ENCODE measurements at regions not wholly inside any gene's neighbourhood (a gene's known extent, or its start where the extent isn't known, plus 50 kb on each side); places are given as distances from the start of the nearest gene placed in this dataset.

GRCh38 chr18:8894823-8895222, 189.5 kb downstream of the MTCL1 start:
- Histone ChIP-seq H3K9me2 (replicated peaks; ENCODE audit: control insufficient read depth, low read length) (no peaks in the 10 kb centered on the region), H3K4me3 (ENCODE audit: low read length) (no peak overlapping the region), H3K79me2 (ENCODE audit: control insufficient read depth, low read length) (no peaks in the 10 kb centered on the region), H4K20me1 (ENCODE audit: control insufficient read depth, insufficient read depth, low read depth, low read length) (no peaks in the 10 kb centered on the region), H3K27me3 (ENCODE audit: control insufficient read depth, low read length) (no peaks in the 10 kb centered on the region), H3F3A (ENCODE audit: control insufficient read depth, insufficient read depth) (no peaks in the 10 kb centered on the region), H3K27ac (ENCODE audit: low read depth, low read length) (no peak overlapping the region), H3K4me2 (ENCODE audit: low read length) (no peak overlapping the region), H3K9me3 (ENCODE audit: control insufficient read depth, insufficient read depth, low read length) (no peaks in the 10 kb centered on the region; the same call in 1 of the 2 replicates), H3K36me3 (ENCODE audit: control insufficient read depth, low read length) (no peaks in the 10 kb centered on the region), H3K4me1 (ENCODE audit: control insufficient read depth, low read length) (peaks cover 5% of the 10 kb centered on the region; the same call in 1 of the 2 replicates)
- no peak for TF ChIP-seq CTCF (IDR thresholded peaks at IDR 0.05; ENCODE audit: low read depth, low read length, poor library complexity, severe bottlenecking)
- no peak for TF ChIP-seq EZH2phosphoT487 (IDR thresholded peaks at IDR 0.05; ENCODE audit: borderline replicate concordance, low read length)

GRCh38 chr18:8895341-8895740, 190.0 kb downstream of the MTCL1 start:
- Histone ChIP-seq H4K20me1 (ENCODE audit: control insufficient read depth, insufficient read depth, low read depth, low read length) (no peaks in the 10 kb centered on the region), H3K36me3 (ENCODE audit: control insufficient read depth, low read length) (no peaks in the 10 kb centered on the region), H3K4me2 (ENCODE audit: low read length) (no peak overlapping the region), H3K9me2 (replicated peaks; ENCODE audit: control insufficient read depth, low read length) (no peaks in the 10 kb centered on the region), H3K27me3 (ENCODE audit: control insufficient read depth, low read length) (no peaks in the 10 kb centered on the region), H3F3A (ENCODE audit: control insufficient read depth, insufficient read depth) (no peaks in the 10 kb centered on the region), H3K27ac (ENCODE audit: low read depth, low read length) (no peak overlapping the region), H3K79me2 (ENCODE audit: control insufficient read depth, low read length) (no peaks in the 10 kb centered on the region), H3K9me3 (ENCODE audit: control insufficient read depth, insufficient read depth, low read length) (no peaks in the 10 kb centered on the region), H3K4me3 (ENCODE audit: low read length) (no peak overlapping the region), H3K4me1 (ENCODE audit: control insufficient read depth, low read length) (peaks cover 5% of the 10 kb centered on the region; the same call in 1 of the 2 replicates)
- TF ChIP-seq EZH2phosphoT487 (IDR thresholded peaks at IDR 0.05; ENCODE audit: borderline replicate concordance, low read length) (no peak), CTCF (IDR thresholded peaks at IDR 0.05; ENCODE audit: low read depth, low read length, poor library complexity, severe bottlenecking) (no peak)

GRCh38 chr18:8895987-8896619, 190.7 kb downstream of the MTCL1 start:
- Histone ChIP-seq H3K79me2 (ENCODE audit: control insufficient read depth, low read length) (no peaks in the 10 kb centered on the region), H4K20me1 (ENCODE audit: control insufficient read depth, insufficient read depth, low read depth, low read length) (no peaks in the 10 kb centered on the region), H3K27ac (ENCODE audit: low read depth, low read length) (no peak overlapping the region), H3K4me2 (ENCODE audit: low read length) (no peak overlapping the region), H3K9me2 (replicated peaks; ENCODE audit: control insufficient read depth, low read length) (no peaks in the 10 kb centered on the region), H3K27me3 (ENCODE audit: control insufficient read depth, low read length) (no peaks in the 10 kb centered on the region), H3K9me3 (ENCODE audit: control insufficient read depth, insufficient read depth, low read length) (no peaks in the 10 kb centered on the region), H3K36me3 (ENCODE audit: control insufficient read depth, low read length) (no peaks in the 10 kb centered on the region), H3K4me1 (ENCODE audit: control insufficient read depth, low read length) (peaks cover 10% of the 10 kb centered on the region), H3K4me3 (ENCODE audit: low read length) (no peak overlapping the region), H3F3A (ENCODE audit: control insufficient read depth, insufficient read depth) (no peaks in the 10 kb centered on the region)
- TF ChIP-seq EZH2phosphoT487 (IDR thresholded peaks at IDR 0.05; ENCODE audit: borderline replicate concordance, low read length) (no peak), CTCF (IDR thresholded peaks at IDR 0.05; ENCODE audit: low read depth, low read length, poor library complexity, severe bottlenecking) (no peak)
